ENCODE measurements at regions not wholly inside any gene's neighbourhood (a gene's known extent, or its start where the extent isn't known, plus 50 kb on each side); places are given as distances from the start of the nearest gene placed in this dataset.
A peak's percentile ranks its signal among the peaks of the same experiment; 100 is the strongest.

DNA sequence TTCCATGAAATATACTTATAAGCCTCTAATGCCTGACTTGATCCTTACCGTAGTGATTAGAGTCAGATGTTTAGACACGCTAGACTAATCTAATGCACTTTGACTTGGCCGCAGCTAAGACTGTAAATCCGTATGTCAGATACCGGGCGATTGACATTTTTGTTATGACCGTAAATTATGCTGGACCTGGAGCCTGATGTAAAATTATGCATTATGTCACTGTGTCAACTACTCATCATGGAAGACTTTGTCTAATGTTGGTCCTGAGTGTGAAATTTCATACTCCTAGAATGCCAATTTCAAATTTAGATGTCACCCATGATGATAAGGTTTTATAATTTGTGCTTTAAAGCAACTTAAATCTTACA lies 123.6 kb upstream of the LIMCH1 start:
- in situ Hi-C loops (cut with HindIII; ENCODE audit: low sequenced_read_pairs), result no loop called here
- DNase-seq (ENCODE audit: low spot score), result no peak

DNA sequence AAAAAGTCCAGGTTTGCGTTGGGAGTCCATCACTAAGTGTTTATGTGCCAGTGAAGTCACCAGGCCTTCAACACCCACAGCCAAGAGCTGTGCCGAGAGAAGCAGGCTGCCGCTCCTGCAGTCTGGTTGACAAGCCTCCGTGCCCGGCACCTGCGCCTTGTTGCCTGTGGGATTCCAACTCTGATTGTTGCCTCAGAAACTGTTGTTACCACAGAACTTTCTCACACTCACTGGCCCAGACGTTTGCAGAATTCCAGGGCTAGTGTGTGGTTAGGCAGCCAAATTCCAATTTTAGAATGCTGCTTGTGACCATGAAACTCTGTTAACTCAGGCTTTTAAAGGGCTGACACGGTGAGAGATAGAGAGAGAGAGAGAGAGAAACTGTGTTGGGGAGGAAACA lies 119.5 kb upstream of the LIMCH1 start:
- DNase-seq (ENCODE audit: low spot score), result peak; percentile 83
- in situ Hi-C loops (cut with HindIII; ENCODE audit: low sequenced_read_pairs), result no loop called here

DNA sequence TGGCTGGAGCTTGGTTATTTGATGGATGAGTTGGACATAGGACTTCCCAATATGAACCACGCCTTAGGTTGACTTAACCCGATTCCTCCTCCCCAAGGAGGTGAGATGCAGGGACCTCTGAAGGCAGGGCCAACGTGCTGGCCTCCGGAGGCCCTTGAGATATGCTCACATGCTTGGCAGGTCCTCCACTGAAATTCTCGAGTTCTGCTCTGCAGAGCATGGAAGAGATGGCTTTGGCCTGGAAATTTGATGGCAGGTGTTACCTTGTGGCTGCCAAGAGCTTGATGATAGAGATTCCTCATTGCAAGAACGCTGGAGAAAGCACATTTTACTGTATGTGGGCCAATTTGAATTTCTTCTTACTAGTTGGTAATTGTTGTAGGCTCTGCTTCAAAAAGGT lies 117.4 kb upstream of the LIMCH1 start:
- in situ Hi-C loops (cut with HindIII; ENCODE audit: low sequenced_read_pairs), result no loop called here
- DNase-seq (ENCODE audit: low spot score), result peak; percentile 96

DNA sequence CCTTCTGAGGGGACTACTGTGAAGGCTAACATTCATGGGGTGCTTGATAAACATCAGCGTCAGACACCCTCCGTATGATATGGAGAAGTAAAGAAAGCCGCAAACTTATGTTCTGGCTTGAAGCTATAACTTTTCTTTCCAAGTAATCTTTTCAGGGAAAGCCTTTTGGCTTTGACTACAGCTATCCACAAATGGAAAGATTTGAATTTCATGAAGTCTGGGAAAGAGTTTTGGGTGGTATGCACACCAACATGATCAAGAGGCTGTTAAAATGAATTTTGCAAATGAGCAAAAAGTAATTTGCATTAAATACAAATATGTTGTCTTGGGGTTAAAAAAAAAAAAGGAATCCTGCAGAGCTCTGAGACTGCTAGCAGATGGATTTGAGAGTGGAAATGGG lies 114.8 kb upstream of the LIMCH1 start:
- in situ Hi-C loops (cut with HindIII; ENCODE audit: low sequenced_read_pairs), result no loop called here
- DNase-seq (ENCODE audit: low spot score), result no peak

DNA sequence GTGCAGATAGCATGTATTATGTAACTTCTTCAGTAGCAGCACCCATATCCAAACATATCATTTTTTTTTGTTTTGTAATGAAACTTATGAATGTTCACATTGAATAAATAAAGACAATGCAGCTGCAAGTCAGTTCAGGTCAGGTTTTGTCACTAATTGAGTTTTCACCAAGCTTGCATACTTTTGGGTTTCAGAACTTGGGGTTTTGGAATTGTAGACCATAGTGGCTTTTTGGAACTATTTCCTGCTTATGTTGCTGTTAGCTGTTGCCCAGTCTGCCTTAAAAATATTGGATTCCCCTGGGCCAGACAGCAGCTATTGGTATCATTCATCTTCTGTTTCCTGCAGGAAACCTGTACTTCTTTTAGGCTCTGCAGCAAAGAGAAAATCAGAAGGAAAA lies 113.4 kb upstream of the LIMCH1 start:
- in situ Hi-C loops (cut with HindIII; ENCODE audit: low sequenced_read_pairs), result no loop called here

DNA sequence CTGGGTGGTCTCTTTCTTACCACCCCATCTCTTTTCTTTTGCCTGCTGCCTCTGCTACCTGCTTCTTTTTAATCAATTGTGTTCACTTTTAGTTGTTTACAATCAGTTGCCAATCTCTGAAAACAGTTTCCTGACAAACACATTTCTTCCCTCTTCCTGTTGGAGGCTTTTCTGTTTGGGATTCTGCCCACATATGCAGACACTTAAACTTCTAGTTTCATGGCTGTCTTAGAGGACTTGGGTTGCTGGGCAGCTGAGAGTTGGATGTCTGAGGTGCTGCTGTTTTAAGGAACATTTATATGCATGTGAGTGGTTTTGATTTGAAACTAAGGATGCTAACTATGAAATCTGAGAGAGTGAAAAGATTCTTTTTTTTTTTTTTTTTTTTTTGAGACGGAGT lies 112.3 kb upstream of the LIMCH1 start:
- in situ Hi-C loops (cut with HindIII; ENCODE audit: low sequenced_read_pairs), result no loop called here
- no peak for DNase-seq (ENCODE audit: low spot score)

More for the DNA sequence above, 113.4 kb upstream of the LIMCH1 start:
- DNase-seq (ENCODE audit: low spot score), result no peak

DNA sequence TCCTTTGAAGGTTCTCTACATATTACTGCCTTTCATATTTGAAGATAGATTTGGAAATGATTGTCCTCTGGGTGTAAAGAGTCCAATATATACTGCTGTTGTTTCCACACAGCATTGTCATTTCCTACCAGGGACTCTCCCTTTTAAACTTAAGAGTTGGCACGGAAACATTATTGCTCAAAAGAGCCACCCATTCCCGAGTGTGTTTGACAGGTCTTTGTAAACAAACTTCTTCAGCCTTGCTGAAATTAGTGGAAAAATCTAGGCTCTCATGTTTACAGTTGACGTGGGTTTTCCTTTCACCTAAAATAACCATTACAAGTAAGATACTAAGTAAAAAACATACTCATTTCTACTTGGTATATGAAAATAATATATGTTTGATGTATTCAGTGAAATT lies 111.4 kb upstream of the LIMCH1 start:
- DNase-seq (ENCODE audit: low spot score), result no peak
- in situ Hi-C loops (cut with HindIII; ENCODE audit: low sequenced_read_pairs), result no loop called here

DNA sequence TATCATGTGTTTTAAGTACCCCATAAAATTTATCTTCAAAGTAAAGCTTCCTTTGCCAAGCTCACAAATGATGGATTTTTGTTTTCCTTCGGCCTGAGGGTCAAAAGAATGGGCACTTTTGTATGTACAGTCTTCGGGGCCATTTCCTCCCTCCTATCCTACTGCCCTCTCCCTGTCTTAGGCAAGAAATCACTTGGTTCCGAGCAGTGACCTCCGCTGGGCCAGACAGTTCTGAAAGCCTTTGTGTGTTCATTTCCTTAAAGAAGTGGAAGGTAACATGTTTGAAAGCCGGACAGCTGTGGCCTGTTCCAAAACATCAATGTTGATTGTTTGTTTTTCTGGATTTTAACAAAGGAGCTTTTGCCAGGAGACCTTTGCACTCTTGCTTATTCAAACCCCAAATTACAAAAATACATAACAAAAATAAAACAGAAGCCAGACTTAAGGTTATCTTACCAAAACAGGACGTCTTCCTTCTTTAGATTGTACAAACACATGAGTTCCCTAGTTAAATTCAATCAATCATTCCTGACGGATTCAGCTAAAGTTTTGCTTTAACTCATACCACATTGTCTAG lies 110.6 kb upstream of the LIMCH1 start:
- no peak for DNase-seq (ENCODE audit: low spot score)
- in situ Hi-C loops (cut with HindIII; ENCODE audit: low sequenced_read_pairs), result no loop called here

DNA sequence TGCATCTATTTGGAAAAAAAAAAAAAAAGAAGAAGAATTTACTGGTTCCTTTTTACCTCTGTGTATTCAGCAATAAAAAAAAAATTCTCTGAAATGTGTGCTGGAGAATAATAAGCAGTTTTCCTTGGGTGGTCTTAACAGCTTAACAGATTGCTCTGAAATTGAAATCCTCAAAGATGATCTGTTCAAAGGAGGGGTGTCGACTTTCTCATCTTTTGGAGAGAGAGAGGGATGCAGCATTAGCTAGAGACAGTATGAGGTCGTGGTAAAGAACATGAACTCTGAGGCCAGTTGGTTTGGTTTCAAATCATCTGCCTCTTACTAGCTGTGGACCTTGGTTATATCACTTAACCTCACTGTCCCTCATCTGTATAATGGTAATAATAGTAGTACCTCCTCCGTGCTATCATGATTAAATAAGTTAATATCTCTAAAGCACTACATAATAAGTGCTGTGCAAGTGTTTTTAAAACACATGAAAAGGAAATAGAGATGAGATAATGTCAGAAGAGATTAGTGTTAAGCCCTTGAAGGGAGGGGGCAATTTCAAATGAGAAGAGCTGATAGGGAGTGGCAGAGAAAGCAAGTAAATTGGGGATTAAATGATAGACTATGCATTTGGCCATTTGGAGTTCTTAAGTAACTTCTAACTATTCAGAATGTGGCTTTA lies 109.9 kb upstream of the LIMCH1 start:
- in situ Hi-C loops (cut with HindIII; ENCODE audit: low sequenced_read_pairs), result no loop called here

DNA sequence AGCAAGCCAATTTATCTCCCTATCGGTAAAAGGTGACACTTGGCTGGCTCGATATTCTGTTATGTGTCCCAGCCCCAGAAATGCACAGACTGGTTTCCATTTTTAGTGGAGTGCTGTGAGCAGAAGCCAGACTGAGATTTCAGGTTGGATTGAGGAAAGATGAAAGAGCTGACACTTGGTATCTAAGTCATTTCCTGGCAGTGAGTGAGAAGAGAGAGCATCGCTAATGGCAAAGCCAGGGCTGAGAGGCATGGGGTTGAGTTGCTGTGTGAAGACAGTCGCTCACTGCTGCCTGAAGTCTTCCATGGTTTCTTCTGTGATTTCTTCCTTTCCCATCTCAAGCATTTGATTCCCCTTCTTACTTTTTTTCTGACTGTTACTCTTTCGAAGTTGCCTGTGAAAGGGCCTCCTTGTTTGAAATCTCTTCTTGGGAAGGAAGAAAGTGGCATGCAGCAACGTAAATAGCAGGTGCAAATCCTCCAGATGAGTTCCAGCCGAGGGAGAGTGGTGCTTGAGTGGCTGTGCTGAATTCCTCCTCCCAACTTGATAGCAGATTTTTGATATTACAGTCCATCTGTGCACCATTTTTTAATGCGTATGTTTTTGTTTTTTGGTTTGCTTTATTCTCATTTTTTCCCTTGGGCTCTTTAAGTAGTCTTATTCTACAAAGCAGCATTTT lies 109.2 kb upstream of the LIMCH1 start:
- peak; percentile 94 for DNase-seq (ENCODE audit: low spot score)
- in situ Hi-C loops (cut with HindIII; ENCODE audit: low sequenced_read_pairs), result no loop called here

More for the DNA sequence above, 109.9 kb upstream of the LIMCH1 start:
- DNase-seq (ENCODE audit: low spot score), result peak; percentile 27

DNA sequence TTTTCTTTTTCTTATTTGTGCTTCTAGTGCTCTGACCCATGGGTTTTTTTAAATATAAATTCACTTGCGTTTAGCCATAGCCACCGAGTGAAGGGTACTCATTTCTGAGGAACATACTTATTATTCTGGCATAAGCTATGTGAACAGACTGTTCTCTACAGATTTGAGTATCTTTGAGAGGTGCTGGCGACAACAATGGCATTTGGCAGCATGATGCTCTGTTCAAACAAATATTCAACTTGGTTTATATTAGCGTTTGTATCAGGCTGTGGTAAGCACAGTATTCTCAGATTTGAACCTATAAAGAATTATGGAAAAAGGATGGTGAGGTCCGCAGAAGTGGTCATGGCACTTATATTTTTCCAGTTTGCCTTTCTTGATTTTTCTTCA lies 108.7 kb upstream of the LIMCH1 start:
- DNase-seq (ENCODE audit: low spot score), result peak; percentile 89
- in situ Hi-C loops (cut with HindIII; ENCODE audit: low sequenced_read_pairs), result no loop called here

DNA sequence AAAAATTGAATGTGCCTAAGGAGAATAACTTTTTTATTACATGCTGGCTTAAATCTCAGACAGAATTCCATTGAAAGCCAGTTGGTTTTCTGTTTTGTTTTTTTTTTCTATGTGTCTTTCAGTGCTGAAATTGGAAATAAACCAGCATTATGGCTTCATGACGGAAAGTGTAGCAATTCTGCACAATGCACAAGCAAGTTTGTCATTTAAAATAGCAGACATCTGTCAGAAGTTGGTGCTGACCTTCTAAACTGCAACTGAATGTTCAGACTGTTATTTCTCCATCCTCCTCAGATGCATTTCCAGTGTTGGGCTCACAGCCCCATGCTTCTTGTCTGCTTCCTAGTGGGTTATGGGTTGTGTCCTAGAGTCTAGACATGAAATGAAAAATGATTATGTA lies 107.2 kb upstream of the LIMCH1 start:
- in situ Hi-C loops (cut with HindIII; ENCODE audit: low sequenced_read_pairs), result no loop called here
- DNase-seq (ENCODE audit: low spot score), result no peak

DNA sequence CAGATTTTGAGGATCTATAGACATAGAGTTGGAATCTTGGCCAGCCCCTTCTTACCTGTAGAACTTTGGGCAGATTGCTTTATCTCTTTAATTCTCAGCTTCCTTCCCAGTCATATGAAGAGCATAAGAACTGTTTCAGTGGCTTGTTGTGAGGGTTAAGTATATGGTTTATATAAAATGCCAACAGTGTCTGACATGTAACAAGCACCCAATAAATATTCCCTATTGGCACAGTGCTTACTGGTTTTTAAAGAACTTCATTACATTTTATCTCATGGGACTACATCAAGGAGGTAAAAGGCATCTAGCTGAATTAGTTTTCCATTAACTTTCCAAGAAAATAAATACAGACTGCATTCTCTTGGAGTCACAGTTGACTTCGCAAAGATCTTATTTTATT lies 106.7 kb upstream of the LIMCH1 start:
- in situ Hi-C loops (cut with HindIII; ENCODE audit: low sequenced_read_pairs), result no loop called here
- DNase-seq (ENCODE audit: low spot score), result no peak

DNA sequence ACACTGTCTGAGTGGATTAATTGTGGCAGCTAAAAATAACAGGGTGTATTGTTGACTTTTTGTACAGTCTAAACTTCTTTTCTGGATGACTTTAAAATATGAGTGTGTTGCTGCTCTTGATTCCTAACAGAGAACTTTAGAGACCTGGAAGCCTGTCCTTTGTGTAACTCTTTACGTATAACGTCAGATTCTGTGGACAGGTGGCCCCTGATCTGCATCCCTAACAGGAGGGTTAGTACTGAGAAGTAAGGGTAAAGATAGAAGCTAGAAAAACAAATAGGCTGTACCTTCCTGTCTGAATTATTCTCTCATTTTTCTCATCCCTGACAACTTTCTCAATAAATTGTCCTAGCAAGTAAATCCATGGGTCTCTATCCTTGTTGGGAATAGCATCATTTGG lies 105.7 kb upstream of the LIMCH1 start:
- DNase-seq (ENCODE audit: low spot score), result no peak
- in situ Hi-C loops (cut with HindIII; ENCODE audit: low sequenced_read_pairs), result no loop called here

DNA sequence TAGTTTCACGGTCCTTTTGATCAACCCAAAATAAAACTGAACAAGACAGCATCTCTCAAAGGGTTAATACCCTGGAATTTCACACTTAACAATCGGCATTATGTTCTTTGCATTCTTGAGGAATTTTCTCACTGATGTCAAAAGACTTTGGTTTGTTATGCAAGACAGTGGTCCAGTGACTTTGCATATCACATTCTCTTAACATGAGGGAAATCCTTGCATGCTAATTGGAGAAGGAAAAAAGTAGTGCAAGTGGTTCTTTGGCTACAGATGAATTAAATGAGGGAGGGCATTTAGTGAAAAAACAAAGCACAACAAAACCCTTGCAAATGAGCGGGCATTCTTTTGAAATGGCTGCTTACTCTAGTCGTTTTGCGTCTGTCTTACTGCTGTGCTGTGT lies 105.1 kb upstream of the LIMCH1 start:
- no peak for DNase-seq (ENCODE audit: low spot score)
- in situ Hi-C loops (cut with HindIII; ENCODE audit: low sequenced_read_pairs), result no loop called here

DNA sequence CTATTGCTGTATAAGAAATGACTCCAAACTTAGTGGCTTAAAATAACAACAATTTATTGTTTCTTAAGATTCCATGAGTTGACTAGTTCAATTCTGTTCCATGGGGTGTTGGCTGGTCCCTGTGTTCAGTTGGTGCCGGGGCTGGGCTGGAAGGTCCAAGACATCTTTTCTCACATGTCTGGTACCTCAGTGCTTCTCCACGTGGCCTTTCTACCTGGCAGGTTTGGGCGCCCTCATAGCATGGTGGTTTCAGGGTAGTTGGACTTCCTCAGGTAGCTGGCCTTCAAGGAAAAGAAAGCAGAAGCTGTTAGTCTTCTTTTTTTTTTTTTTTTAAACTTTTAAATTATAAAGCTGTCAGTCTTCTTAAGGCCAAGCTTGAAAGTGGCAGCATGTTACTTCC lies 104.6 kb upstream of the LIMCH1 start:
- DNase-seq (ENCODE audit: low spot score), result no peak
- in situ Hi-C loops (cut with HindIII; ENCODE audit: low sequenced_read_pairs), result no loop called here

DNA sequence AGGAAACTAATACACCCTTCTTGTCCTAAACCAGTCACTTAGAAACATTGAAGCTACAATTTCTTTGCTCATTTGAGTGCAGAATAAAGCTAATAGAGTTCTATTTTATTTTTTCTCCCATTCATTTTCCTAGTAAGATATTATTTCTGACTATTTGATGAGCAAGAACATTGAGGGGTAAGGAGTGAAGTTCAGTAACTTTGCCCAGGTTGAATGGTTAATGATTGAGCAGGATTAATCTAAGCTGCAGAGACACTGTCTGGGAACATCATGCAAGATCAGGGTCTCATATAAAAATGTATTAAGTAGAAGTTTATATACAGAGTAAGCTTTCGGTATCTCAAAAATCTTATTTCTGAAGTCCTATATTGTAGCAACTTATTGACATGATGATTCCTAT lies 102.4 kb upstream of the LIMCH1 start:
- no peak for DNase-seq (ENCODE audit: low spot score)
- in situ Hi-C loops (cut with HindIII; ENCODE audit: low sequenced_read_pairs), result no loop called here

DNA sequence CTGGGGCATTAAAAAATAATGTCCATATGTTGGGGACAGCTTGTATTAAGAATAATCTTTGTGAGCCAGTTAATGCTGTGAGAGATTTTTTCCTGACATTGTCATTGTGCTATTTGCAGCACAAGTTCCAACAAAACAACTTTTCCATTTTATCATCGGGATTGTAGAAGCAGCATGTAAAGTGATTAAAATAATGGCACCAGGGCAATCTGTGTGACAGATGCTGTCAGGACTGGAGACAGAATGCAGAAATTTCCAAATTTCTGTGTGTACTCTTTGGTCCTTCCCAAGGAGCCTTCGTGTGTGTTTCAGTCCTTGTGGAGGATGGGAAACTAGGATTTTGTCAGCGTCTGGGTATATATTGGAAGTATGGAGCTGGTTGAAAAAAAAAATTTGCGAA lies 101.5 kb upstream of the LIMCH1 start:
- peak; percentile 41 for DNase-seq (ENCODE audit: low spot score)
- in situ Hi-C loops (cut with HindIII; ENCODE audit: low sequenced_read_pairs), result no loop called here

DNA sequence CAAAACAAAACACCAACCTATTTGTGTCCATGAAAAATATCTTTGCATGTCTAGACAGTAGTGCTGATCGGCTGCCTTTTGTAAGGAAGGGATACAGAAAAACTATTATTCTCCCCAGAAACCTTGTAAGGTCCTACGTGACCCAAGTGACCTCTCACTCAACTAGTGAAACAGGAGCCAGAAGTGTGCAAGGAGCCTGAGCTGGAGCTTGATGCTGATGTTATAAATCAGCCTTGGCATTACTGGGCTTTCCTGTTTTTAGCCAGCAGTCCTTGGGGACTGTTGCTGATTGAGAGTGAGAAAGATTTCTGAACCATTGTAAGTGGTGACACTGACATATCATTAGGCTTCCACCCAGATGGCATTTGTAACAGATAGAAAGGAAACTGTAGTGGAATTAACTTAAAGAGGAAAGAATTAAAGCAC lies 100.8 kb upstream of the LIMCH1 start:
- in situ Hi-C loops (cut with HindIII; ENCODE audit: low sequenced_read_pairs), result no loop called here
- DNase-seq (ENCODE audit: low spot score), result no peak

DNA sequence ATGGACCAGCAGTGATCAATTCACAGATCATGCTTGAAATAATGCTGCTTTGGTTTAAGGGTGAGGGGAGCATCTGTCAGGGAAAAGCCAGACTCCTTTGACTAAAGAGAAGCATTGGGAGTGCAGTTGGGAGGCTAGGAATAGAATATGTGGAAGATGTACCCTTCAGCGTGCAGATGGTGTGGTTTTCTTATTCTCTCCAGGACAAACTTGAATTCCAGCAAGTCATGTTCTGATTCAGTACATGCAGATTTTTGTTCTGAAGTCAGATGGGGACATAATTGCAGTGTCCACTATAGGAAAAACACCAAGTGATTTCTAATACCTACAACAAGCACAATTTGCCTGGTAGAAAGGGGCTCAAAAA lies 99.0 kb upstream of the LIMCH1 start:
- in situ Hi-C loops (cut with HindIII; ENCODE audit: low sequenced_read_pairs), result no loop called here
- DNase-seq (ENCODE audit: low spot score), result no peak

DNA sequence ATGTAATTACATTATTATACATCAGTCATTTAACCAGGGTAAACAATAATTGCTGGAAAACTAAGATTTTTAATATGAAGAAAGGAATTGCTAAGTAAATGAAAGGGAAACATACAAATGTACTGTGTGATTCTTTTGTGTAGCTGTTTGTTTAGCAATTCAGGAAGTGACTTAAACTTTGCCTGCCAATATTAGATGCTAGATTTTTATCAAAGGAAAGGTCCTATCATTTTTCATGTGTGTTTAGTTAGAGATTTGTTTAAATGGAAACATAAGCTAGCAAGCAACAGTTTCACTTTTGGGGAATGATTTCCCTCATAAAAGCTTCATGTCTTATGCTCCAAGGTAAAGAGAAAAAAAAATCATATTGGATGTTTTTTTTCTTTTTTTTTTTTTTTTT lies 95.1 kb upstream of the LIMCH1 start:
- no peak for DNase-seq (ENCODE audit: low spot score)
- in situ Hi-C loops (cut with HindIII; ENCODE audit: low sequenced_read_pairs), result no loop called here

All from G401 (cell line).